Transverse colon (tissue), 4 donors: ENCODE measurements at regions not wholly inside any gene's neighbourhood (a gene's known extent, or its start where the extent isn't known, plus 50 kb on each side); places are given as distances from the start of the nearest gene placed in this dataset.

Experiments
- DNase-seq: peaks from one replicate; pipeline ENCODE4 v3.0.0-alpha.2; 2019
- H3K27ac ChIP-seq, 4 donors: fragments of 200-600 bp; sonication (generic); 2 replicates each; pipeline ENCODE4 v1.5.1; 2016 to 2018; ENCODE audit warnings: inconsistent platforms in 4 of 4
- H3K27me3 ChIP-seq: fragments of 200-600 bp; sonication (generic); 2 replicates; pipeline ENCODE4 v1.5.1; 2017; ENCODE audit warnings: inconsistent platforms
- H3K36me3 ChIP-seq, 4 donors: fragments of 200-600 bp; sonication (generic); 2 replicates each; pipeline ENCODE4 v1.5.1; 2017 to 2019; ENCODE audit warnings: inconsistent platforms in 4 of 4
- H3K4me1 ChIP-seq, 4 donors: fragments of 200-600 bp; sonication (generic); 2 replicates each; pipeline ENCODE4 v1.5.1; 2017 to 2020; ENCODE audit warnings: inconsistent platforms in 4 of 4
- H3K4me3 ChIP-seq, 4 donors: fragments of 200-600 bp; sonication (generic); 1 replicate in 1 of 4; 2 replicates in 3 of 4; pipeline versions ENCODE4 v1.5.1 to v1.6.1; 2017 to 2019; ENCODE audit warnings: inconsistent platforms in 4 of 4
- H3K9me3 ChIP-seq, 2 donors: fragments of 200-600 bp; sonication (generic); 2 replicates each; pipeline ENCODE4 v1.5.1; 2017 to 2019; ENCODE audit warnings: inconsistent platforms in 2 of 2
- EP300 ChIP-seq: sonication (generic); formaldehyde crosslinking; IDR thresholded peaks from one replicate; pipeline ENCODE4 v1.6.1; 2017; ENCODE audit warnings: antibody characterized with exemption, low read depth
- POLR2A ChIP-seq: fragments of 450-650 bp; IDR thresholded peaks from one replicate; pipeline ENCODE4 v1.6.1; 2016; ENCODE audit warnings: antibody characterized with exemption, mild to moderate bottlenecking, moderate library complexity
- POLR2AphosphoS5 ChIP-seq, 3 donors: sonication (generic); formaldehyde crosslinking; IDR thresholded peaks; one replicate each; pipeline ENCODE4 v1.6.1; 2016; ENCODE audit warnings: antibody characterized with exemption in 3 of 3
- WGBS, 2 donors: methylation state at CpG; one replicate each; pipeline ENCODE4 v1.1.5; 2018; ENCODE audit warnings: low coverage in 1 of 2; 5-methylcytosine and 5-hydroxymethylcytosine counted together
- in situ Hi-C, 4 donors: fragments of 200-750 bp; cut with MboI; loops; one replicate each; pipeline versions ENCODE4 v1.15.0 to v1.15.1; 2017; ENCODE audit warnings: low sequenced_read_pairs in 3 of 4, low pct_ligation_motif_present in 1 of 4, low pct_unique_long_range_greater_than_20kb in 1 of 4
- intact Hi-C: fragments of 100-400 bp; cut with DNase I; formaldehyde crosslinking; loops from one replicate; pipeline ENCODE4 v1.15.1; 2023; ENCODE audit warnings: low total_unique reads
- TF ChIP-seq, protein P1 (sequence below), 5 experiments: fragments of 200-600 bp in 3 of 5; fragments of 450-650 bp in 2 of 5; sonication (generic) in 3 of 5; IDR thresholded peaks; 1 replicate in 2 of 5; 2 replicates in 3 of 5; pipeline ENCODE4 v1.5.1; 2016 to 2017; ENCODE audit warnings: antibody characterized with exemption in 5 of 5, inconsistent platforms in 3 of 5, mild to moderate bottlenecking in 2 of 5, moderate library complexity in 1 of 5

DNA sequence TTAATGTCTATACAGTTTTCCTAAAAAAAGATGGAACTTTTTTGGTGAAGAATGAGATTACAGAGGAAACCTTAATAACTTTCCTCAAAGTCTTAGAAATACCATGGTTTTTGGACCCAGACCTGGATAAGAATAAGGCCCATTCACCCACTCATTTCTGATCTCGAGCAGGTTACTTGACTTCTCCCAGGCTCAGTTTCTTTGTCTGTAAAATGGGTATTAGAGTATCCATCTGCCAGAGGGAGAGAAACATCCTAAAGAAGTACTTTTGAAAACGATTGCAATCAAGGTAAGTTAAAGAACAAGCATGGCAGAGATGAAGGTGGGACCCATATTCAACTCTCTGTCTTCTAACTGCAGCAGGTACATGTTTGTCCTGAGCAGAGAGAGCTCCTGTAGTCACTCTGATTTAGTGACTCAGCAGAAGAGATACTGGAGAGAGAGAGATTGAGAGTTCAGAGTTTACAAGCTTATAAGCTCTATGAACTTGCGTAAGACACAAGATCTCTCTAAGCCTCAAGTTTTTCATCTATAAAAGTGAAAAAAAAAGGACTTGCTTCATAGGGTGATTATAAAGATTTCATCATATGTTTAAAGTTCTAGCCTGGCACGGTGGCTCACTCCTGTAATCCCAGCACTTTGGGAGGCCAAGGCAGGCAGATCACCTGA, 379.4 kb upstream of the SGCD start:
- DNase-seq, result no peak

GRCh38 chr5:155948576-155948975, 378.4 kb upstream of the SGCD start:
- intact Hi-C loops (no loop called here), in situ Hi-C loops (loop anchor here (10.0 to 25.0 kb wide), 2 partner anchors 864 to 876 kb away; no protein-coding TSS in a partner anchor)
- TF ChIP-seq, protein P1, sequence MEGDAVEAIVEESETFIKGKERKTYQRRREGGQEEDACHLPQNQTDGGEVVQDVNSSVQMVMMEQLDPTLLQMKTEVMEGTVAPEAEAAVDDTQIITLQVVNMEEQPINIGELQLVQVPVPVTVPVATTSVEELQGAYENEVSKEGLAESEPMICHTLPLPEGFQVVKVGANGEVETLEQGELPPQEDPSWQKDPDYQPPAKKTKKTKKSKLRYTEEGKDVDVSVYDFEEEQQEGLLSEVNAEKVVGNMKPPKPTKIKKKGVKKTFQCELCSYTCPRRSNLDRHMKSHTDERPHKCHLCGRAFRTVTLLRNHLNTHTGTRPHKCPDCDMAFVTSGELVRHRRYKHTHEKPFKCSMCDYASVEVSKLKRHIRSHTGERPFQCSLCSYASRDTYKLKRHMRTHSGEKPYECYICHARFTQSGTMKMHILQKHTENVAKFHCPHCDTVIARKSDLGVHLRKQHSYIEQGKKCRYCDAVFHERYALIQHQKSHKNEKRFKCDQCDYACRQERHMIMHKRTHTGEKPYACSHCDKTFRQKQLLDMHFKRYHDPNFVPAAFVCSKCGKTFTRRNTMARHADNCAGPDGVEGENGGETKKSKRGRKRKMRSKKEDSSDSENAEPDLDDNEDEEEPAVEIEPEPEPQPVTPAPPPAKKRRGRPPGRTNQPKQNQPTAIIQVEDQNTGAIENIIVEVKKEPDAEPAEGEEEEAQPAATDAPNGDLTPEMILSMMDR (IDR thresholded peaks at IDR 0.05), result no peak
- no peak for TF ChIP-seq POLR2AphosphoS5 (IDR thresholded peaks at IDR 0.05)
- TF ChIP-seq POLR2A, result no peak
- no peak for TF ChIP-seq EP300
- Histone ChIP-seq H3K9me3 (no peaks in the 10 kb centered on the region), H3K27ac (no peak overlapping the region), H3K27me3 (no peaks in the 10 kb centered on the region), H3K4me1 (peaks cover 0 to 4% (median 0%) of the 10 kb centered on the region in 4 donors), H3K36me3 (no peaks in the 10 kb centered on the region), H3K4me3 (no peak overlapping the region)
- 88 to 92% methylated on average over 3 of the region's 3 CpGs for WGBS, 2 donors
- no peak for DNase-seq

More for the DNA sequence above, 379.4 kb upstream of the SGCD start:
- H3K27me3 ChIP-seq, result no peaks in the 10 kb centered on the region
- no peaks in the 10 kb centered on the region for H3K9me3 ChIP-seq
- in situ Hi-C loops (loop anchor here (10.0 to 25.0 kb wide), 2 partner anchors 865 to 877 kb away; no protein-coding TSS in a partner anchor), intact Hi-C loops (no loop called here)
- no peak overlapping the region for H3K27ac ChIP-seq
- H3K4me3 ChIP-seq, result no peak overlapping the region
- WGBS, 2 donors, result 49 to 66% methylated on average over 2 to 4 of the region's 4 CpGs
- TF ChIP-seq POLR2A (no peak), POLR2AphosphoS5 (IDR thresholded peaks at IDR 0.05) (no peak), EP300 (no peak)
- TF ChIP-seq, protein P1 (IDR thresholded peaks at IDR 0.05), result no peak
- H3K4me1 ChIP-seq, result peaks cover 0 to 4% (median 0%) of the 10 kb centered on the region in 4 donors
- H3K36me3 ChIP-seq, result no peaks in the 10 kb centered on the region

- 81 to 86% methylated on average over 7 of the region's 7 CpGs for WGBS, 2 donors
- Histone ChIP-seq H3K9me3 (no peaks in the 10 kb centered on the region), H3K27me3 (no peaks in the 10 kb centered on the region), H3K36me3 (no peaks in the 10 kb centered on the region), H3K27ac (no peak overlapping the region), H3K4me3 (no peak overlapping the region), H3K4me1 (no peaks in the 10 kb centered on the region)
- in situ Hi-C loops, result no loop called here
- DNase-seq, result no peak
- TF ChIP-seq POLR2AphosphoS5 (IDR thresholded peaks at IDR 0.05) (no peak), POLR2A (no peak), EP300 (no peak)
- TF ChIP-seq, protein P1 (IDR thresholded peaks at IDR 0.05), result no peak
- intact Hi-C loops, result no loop called here
These were observed 374.4 kb upstream of the SGCD start for GRCh38 chr5:155952486-155953089.

GRCh38 chr5:155953335-155953734, 373.6 kb upstream of the SGCD start:
- WGBS, 2 donors, result 78 to 86% methylated on average over 1 of the region's 1 CpG
- intact Hi-C loops (no loop called here), in situ Hi-C loops (no loop called here)
- no peak overlapping the region for H3K27ac ChIP-seq
- no peaks in the 10 kb centered on the region for H3K4me1 ChIP-seq
- DNase-seq, result no peak
- no peak overlapping the region for H3K4me3 ChIP-seq
- H3K27me3 ChIP-seq, result no peaks in the 10 kb centered on the region
- TF ChIP-seq, protein P1 (IDR thresholded peaks at IDR 0.05), result no peak
- no peak for TF ChIP-seq POLR2A
- no peak for TF ChIP-seq EP300
- no peak for TF ChIP-seq POLR2AphosphoS5 (IDR thresholded peaks at IDR 0.05)
- no peaks in the 10 kb centered on the region for H3K36me3 ChIP-seq
- no peaks in the 10 kb centered on the region for H3K9me3 ChIP-seq
